Testis (tissue), 2 donors: ENCODE measurements at regions not wholly inside any gene's neighbourhood (a gene's known extent, or its start where the extent isn't known, plus 50 kb on each side); places are given as distances from the start of the nearest gene placed in this dataset.

Experiments
- POLR2A ChIP-seq: fragments of 450-650 bp; IDR thresholded peaks from one replicate; pipeline ENCODE4 v1.6.1; 2017; ENCODE audit warnings: antibody characterized with exemption, mild to moderate bottlenecking, moderate library complexity
- TF ChIP-seq, protein P1 (sequence below), 3 experiments: fragments of 450-650 bp in 2 of 3; fragments of 200-600 bp in 1 of 3; sonication (generic) in 1 of 3; IDR thresholded peaks; one replicate each; pipeline ENCODE4 v1.5.1; 2016 to 2019; ENCODE audit warnings: antibody characterized with exemption in 3 of 3, mild to moderate bottlenecking in 2 of 3, moderate library complexity in 1 of 3

DNA sequence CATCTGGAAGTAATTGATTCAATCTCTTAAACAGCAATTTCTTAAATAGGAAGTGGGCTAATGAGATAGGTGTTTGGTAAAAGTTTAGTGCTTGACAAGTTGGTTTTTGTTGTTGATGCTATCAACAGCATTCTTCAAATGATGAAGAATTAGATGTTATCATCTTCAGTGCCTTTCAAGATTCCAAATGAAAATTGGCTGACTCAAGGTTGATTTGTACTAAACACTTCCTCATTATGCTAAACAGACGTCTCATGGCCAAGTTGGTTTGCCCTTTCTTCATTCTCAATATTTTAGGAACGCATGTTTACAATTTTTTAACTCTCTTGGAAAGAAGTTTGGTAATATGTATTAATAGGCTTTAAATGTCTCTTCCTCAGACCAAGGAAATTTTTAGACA lies 86.0 kb downstream of the MID1IP1 start:
- TF ChIP-seq, protein P1, sequence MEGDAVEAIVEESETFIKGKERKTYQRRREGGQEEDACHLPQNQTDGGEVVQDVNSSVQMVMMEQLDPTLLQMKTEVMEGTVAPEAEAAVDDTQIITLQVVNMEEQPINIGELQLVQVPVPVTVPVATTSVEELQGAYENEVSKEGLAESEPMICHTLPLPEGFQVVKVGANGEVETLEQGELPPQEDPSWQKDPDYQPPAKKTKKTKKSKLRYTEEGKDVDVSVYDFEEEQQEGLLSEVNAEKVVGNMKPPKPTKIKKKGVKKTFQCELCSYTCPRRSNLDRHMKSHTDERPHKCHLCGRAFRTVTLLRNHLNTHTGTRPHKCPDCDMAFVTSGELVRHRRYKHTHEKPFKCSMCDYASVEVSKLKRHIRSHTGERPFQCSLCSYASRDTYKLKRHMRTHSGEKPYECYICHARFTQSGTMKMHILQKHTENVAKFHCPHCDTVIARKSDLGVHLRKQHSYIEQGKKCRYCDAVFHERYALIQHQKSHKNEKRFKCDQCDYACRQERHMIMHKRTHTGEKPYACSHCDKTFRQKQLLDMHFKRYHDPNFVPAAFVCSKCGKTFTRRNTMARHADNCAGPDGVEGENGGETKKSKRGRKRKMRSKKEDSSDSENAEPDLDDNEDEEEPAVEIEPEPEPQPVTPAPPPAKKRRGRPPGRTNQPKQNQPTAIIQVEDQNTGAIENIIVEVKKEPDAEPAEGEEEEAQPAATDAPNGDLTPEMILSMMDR (IDR thresholded peaks at IDR 0.05): no peak
- no peak for TF ChIP-seq POLR2A
